SK-MEL-5 (cell line): ENCODE measurements at regions not wholly inside any gene's neighbourhood (a gene's known extent, or its start where the extent isn't known, plus 50 kb on each side); places are given as distances from the start of the nearest gene placed in this dataset.
A peak's percentile ranks its signal among the peaks of the same experiment; 100 is the strongest.

Experiments
- DNase-seq: peaks from one replicate; pipeline ENCODE4 v3.0.0-alpha.2; 2016; ENCODE audit warnings: low read depth, low spot score
- in situ Hi-C: cut with HindIII; loops from 2 replicates; pipeline ENCODE4 v1.10.0; 2016; ENCODE audit warnings: low sequenced_read_pairs, high pct_unique_total_duplicates, low pct_unique_long_range_greater_than_20kb

DNA sequence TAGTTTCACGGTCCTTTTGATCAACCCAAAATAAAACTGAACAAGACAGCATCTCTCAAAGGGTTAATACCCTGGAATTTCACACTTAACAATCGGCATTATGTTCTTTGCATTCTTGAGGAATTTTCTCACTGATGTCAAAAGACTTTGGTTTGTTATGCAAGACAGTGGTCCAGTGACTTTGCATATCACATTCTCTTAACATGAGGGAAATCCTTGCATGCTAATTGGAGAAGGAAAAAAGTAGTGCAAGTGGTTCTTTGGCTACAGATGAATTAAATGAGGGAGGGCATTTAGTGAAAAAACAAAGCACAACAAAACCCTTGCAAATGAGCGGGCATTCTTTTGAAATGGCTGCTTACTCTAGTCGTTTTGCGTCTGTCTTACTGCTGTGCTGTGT, 105.1 kb upstream of the LIMCH1 start:
- in situ Hi-C loops = no loop called here
- DNase-seq = peak; percentile 52

DNA sequence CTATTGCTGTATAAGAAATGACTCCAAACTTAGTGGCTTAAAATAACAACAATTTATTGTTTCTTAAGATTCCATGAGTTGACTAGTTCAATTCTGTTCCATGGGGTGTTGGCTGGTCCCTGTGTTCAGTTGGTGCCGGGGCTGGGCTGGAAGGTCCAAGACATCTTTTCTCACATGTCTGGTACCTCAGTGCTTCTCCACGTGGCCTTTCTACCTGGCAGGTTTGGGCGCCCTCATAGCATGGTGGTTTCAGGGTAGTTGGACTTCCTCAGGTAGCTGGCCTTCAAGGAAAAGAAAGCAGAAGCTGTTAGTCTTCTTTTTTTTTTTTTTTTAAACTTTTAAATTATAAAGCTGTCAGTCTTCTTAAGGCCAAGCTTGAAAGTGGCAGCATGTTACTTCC, 104.6 kb upstream of the LIMCH1 start:
- no peak for DNase-seq
- in situ Hi-C loops = no loop called here

- in situ Hi-C loops = no loop called here
- no peak for DNase-seq
Observed at GRCh38 chr4:41435510-41435909, 102.4 kb upstream of the LIMCH1 start.

- in situ Hi-C loops = no loop called here
- no peak for DNase-seq
Observed at GRCh38 chr4:41436419-41436818, 101.5 kb upstream of the LIMCH1 start.

- no peak for DNase-seq
- in situ Hi-C loops = no loop called here
Observed at GRCh38 chr4:41437111-41437536, 100.8 kb upstream of the LIMCH1 start.

- DNase-seq = no peak
Observed at GRCh38 chr4:41438931-41439297, 99.0 kb upstream of the LIMCH1 start.

GRCh38 chr4:41442810-41443209, 95.1 kb upstream of the LIMCH1 start:
- in situ Hi-C loops = no loop called here
- DNase-seq = no peak

More at GRCh38 chr4:41438931-41439297, 99.0 kb upstream of the LIMCH1 start:
- in situ Hi-C loops = no loop called here

GRCh38 chr4:41443340-41444079, 94.4 kb upstream of the LIMCH1 start:
- in situ Hi-C loops = no loop called here
- no peak for DNase-seq

GRCh38 chr4:41446391-41446790, 91.6 kb upstream of the LIMCH1 start:
- in situ Hi-C loops = no loop called here
- DNase-seq = no peak

DNA sequence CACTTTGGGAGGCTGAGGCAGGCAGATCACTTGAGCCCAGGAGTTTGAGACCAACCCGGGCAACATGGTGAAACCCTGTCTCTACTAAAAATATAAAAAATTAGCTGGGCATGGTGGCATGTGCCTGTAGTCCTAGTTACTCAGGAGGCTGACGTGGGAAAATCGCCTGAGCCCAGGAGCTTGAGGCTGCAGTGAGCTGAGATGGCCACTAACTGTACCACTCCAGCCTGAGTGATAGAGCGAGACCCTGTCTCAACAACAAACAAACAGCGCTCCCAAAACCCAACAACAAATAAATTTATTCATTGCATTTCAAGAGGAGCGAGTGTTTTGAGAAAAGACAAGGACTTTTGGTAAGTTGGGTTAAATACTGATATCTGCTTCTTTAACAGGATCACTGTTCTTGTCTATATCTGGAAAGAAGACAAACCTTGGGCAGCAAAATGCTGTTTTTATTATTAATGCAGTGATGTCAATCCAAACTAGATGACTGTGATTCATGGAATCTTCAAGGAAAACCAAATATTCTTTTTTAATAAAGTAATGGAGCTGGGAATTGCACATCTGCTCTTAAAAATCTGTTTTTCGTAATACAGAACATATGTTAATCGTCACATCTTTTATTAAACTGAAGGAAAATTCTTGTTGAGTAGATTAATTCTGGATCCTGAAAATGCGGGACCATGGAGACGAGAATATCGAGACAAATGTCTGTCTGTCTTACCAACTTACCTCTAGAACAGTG, 90.8 kb upstream of the LIMCH1 start:
- DNase-seq = no peak
- in situ Hi-C loops = no loop called here

DNA sequence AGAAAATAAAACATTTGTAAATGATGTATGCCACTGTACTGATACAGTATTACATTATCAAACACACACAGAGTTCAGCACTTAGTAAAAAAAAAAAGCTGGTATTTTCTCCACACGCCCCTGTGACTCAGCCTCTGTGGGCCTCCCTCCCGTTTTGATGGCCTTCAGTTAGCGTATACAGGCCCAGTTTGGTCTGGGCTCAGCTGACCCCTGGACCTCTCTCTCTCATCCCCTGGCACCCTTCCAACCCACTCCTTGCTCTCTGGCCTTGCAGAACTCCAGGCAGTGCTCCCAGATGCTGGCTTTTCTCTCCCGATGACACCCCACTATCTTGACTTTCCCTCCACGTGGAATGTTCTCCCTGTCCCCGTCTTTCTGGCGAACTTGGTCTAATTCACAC, 89.0 kb upstream of the LIMCH1 start:
- in situ Hi-C loops = no loop called here
- DNase-seq = no peak

DNA sequence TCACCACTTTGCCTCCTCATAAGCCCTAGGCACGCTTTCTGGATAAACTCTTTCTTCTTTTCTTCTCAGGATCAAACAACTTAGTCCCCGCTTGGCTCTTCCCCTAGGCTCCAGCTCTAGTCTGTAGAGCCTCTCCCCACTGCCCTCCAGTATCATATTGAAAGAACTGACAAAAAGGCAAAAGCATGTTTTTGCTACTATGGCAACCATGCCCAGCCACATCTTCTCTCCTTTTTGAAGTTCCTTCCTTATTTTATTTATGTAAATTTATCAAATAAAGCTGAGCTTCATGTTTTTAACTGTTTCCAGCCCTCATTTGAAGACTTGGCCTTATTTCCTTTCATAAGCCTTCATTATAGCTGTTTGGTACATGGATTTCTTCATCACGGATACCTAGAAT, 86.0 kb upstream of the LIMCH1 start:
- no peak for DNase-seq
- in situ Hi-C loops = no loop called here

DNA sequence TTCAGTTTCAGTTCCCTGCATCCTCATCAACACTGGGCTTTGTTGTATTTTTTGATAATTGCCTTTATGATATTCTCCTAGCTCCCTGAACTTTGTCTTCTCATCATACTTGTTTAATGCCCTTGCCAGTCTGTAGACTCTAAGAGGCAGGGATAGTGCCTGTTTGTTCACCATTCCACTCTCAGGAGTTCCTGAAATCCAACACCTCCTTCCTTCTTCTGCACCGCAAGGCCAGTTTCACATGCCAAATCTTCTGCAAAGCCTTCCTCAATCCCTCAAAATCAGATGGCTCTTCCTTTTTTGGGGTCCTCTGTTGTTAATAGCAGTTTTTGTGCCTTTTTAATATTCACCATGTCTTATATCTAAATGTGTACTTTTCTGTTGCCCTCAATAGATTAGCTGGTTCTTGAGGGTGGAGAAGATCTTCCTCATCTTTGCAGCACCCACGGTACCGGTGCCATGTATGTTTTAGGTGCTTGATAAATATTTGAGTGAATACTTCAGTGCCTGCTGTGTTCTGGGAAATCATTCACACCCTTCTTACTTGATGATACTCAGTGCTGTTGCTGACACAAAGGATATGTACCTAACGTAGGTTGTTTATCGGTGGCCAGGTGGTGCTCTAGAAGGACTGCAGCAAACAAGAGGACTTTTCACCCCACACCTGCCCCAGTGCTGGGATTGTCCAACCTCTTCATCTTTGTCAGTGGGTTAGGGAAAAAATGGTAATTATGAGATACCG, 85.3 kb upstream of the LIMCH1 start:
- in situ Hi-C loops = no loop called here
- DNase-seq = no peak

- in situ Hi-C loops = no loop called here
- DNase-seq = no peak
Observed at GRCh38 chr4:41454423-41454822, 83.5 kb upstream of the LIMCH1 start.

- DNase-seq = no peak
- in situ Hi-C loops = no loop called here
Observed at GRCh38 chr4:41455206-41455605, 82.8 kb upstream of the LIMCH1 start.

- DNase-seq = peak; percentile 33
- in situ Hi-C loops = no loop called here
Observed at GRCh38 chr4:41456559-41457101, 81.3 kb upstream of the LIMCH1 start.

DNA sequence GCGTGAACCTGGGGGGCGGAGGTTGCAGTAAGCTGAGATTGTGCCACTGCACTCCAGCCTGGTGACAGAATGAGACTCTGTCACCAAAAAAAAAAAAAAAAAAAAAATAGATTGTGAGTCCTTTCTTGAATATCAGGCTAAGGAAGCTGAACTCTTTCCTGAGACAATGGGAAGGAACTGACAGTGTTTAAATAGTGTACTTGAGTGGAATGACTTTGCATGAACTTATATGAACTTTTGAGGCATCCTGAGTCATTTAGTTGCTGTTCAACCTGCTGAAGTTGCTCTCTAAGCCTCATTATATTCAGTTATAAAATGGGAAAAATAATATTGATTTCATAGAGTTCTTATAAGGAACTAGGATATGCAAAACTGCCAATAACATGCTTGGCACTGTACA, 79.3 kb upstream of the LIMCH1 start:
- in situ Hi-C loops = no loop called here
- no peak for DNase-seq

GRCh38 chr4:41460641-41461040, 77.3 kb upstream of the LIMCH1 start:
- DNase-seq = no peak
- in situ Hi-C loops = no loop called here
